ENCODE measurements at regions not wholly inside any gene's neighbourhood (a gene's known extent, or its start where the extent isn't known, plus 50 kb on each side); places are given as distances from the start of the nearest gene placed in this dataset.
A peak's percentile ranks its signal among the peaks of the same experiment; 100 is the strongest.

DNA sequence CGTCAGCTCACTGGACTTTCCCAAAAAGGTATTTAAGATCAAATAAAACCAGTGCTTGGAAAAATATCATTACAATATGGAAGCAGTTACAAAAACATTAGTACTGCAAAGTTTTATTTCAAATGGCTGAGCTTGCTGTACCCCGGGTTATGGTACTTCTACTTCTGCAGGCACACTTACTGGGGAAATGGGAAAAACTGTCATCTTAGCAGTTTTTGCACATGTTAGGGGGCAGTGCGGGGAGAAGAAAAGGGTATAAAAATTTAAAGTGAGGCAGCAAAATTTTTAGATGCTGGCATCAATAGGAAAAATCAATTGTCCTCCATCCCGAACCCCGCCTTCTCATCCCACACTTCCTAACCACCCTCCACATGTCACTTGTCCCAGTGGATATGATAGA lies 133.4 kb downstream of the ATG4C start:
- Histone ChIP-seq H3K36me3 (ENCODE audit: insufficient read depth, low read length) (no peaks in the 10 kb centered on the region), H3K4me3 (no peak overlapping the region), H3K9ac (ENCODE audit: insufficient read length) (no peak overlapping the region), H3K9me3 (ENCODE audit: low read depth, low read length) (no peaks in the 10 kb centered on the region), H3K27ac (no peak overlapping the region)
- no peak for DNase-seq (ENCODE audit: low read depth, low spot score)
- no peak for TF ChIP-seq FOXP2 (optimal IDR thresholded peaks at IDR 0.05; ENCODE audit: control extremely low read depth, extremely low read length, insufficient read depth)
- no peak for TF ChIP-seq EZH2 (IDR thresholded peaks at IDR 0.05)
- TF ChIP-seq POLR2AphosphoS5 (IDR thresholded peaks at IDR 0.05; ENCODE audit: borderline replicate concordance, low read depth, low read length) = no peak

DNA sequence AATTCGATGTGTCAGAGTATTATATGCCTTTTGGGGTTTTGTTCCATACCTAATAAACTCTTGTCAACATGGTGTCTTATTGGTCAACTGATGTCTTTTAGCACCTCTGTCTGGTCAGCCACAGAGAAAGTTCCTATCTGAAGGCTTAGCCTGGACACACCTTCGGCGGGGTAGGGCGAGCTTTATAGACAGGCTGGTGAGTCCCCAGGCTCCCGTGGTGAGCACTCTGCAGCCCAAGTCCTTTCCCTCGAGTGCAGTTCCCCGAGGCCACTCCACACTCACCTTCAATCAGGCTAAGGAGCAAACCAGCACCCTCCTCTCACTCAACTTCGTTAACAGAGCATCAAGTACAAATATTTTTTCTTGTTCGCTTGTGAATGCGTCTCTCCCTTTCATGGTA lies 133.9 kb downstream of the ATG4C start:
- Histone ChIP-seq H3K36me3 (ENCODE audit: insufficient read depth, low read length) (no peaks in the 10 kb centered on the region), H3K27ac (no peak overlapping the region), H3K4me3 (no peak overlapping the region), H3K9me3 (ENCODE audit: low read depth, low read length) (no peaks in the 10 kb centered on the region; the same call in 1 of the 2 replicates), H3K9ac (ENCODE audit: insufficient read length) (no peak overlapping the region)
- DNase-seq (ENCODE audit: low read depth, low spot score) = no peak
- no peak for TF ChIP-seq POLR2AphosphoS5 (IDR thresholded peaks at IDR 0.05; ENCODE audit: borderline replicate concordance, low read depth, low read length)
- TF ChIP-seq FOXP2 (optimal IDR thresholded peaks at IDR 0.05; ENCODE audit: control extremely low read depth, extremely low read length, insufficient read depth) = no peak
- TF ChIP-seq EZH2 (IDR thresholded peaks at IDR 0.05) = no peak

DNA sequence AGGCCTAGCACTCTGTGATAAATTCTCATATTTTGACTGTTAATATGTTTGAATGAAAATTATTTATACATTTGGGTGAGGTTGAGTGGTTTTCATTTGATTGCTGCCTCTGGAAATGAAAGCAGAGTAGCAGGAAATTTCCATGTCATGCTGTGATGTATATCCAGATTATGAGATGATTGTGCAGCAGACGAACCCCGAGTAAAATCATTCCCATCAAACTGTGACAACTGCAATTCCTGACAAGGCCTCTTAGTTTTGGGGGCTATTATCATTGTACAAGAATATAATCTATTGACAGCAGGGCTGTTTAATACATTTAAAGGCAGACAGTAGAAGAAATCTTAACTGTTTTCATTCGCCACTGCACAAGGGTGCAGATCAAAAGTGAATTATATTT lies 134.8 kb downstream of the ATG4C start:
- H3K27ac ChIP-seq = peak overlapping the region; percentile 48; the same call in 1 of the 2 replicates
- no peaks in the 10 kb centered on the region; the same call in 1 of the 2 replicates for H3K9me3 ChIP-seq (ENCODE audit: low read depth, low read length)
- no peaks in the 10 kb centered on the region for H3K36me3 ChIP-seq (ENCODE audit: insufficient read depth, low read length)
- TF ChIP-seq POLR2AphosphoS5 (IDR thresholded peaks at IDR 0.05; ENCODE audit: borderline replicate concordance, low read depth, low read length) (no peak), FOXP2 (optimal IDR thresholded peaks at IDR 0.05; ENCODE audit: control extremely low read depth, extremely low read length, insufficient read depth) (no peak), EZH2 (IDR thresholded peaks at IDR 0.05) (no peak)
- DNase-seq (ENCODE audit: low read depth, low spot score) = no peak
- no peak overlapping the region for H3K9ac ChIP-seq (ENCODE audit: insufficient read length)
- peak overlapping the region; percentile 34 for H3K4me3 ChIP-seq

DNA sequence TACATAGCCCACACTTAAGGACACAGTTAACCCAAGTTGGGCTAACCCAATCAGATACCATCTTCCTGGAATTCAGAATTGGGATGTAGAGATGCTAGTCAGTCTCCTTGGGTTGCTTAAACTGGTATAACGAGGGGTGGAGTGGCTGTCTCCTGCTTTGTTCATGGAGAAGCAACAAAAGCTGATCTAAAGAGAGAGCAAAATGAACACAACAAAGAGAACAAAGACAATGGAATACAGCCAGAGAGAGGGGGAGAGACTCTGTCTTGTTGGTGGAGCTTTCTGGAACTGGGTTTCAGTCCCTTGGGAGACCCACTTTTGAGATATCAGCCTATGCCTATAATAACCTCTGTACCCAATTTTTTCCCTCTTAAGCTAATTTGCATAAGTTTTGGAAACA lies 138.1 kb downstream of the ATG4C start:
- H3K4me3 ChIP-seq = no peak overlapping the region
- no peak overlapping the region for H3K27ac ChIP-seq
- no peak overlapping the region for H3K9ac ChIP-seq (ENCODE audit: insufficient read length)
- no peak for TF ChIP-seq POLR2AphosphoS5 (IDR thresholded peaks at IDR 0.05; ENCODE audit: borderline replicate concordance, low read depth, low read length)
- TF ChIP-seq FOXP2 (optimal IDR thresholded peaks at IDR 0.05; ENCODE audit: control extremely low read depth, extremely low read length, insufficient read depth) = no peak
- TF ChIP-seq EZH2 (IDR thresholded peaks at IDR 0.05) = no peak
- no peaks in the 10 kb centered on the region for H3K36me3 ChIP-seq (ENCODE audit: insufficient read depth, low read length)
- no peaks in the 10 kb centered on the region; the same call in 1 of the 2 replicates for H3K9me3 ChIP-seq (ENCODE audit: low read depth, low read length)
- DNase-seq (ENCODE audit: low read depth, low spot score) = no peak

DNA sequence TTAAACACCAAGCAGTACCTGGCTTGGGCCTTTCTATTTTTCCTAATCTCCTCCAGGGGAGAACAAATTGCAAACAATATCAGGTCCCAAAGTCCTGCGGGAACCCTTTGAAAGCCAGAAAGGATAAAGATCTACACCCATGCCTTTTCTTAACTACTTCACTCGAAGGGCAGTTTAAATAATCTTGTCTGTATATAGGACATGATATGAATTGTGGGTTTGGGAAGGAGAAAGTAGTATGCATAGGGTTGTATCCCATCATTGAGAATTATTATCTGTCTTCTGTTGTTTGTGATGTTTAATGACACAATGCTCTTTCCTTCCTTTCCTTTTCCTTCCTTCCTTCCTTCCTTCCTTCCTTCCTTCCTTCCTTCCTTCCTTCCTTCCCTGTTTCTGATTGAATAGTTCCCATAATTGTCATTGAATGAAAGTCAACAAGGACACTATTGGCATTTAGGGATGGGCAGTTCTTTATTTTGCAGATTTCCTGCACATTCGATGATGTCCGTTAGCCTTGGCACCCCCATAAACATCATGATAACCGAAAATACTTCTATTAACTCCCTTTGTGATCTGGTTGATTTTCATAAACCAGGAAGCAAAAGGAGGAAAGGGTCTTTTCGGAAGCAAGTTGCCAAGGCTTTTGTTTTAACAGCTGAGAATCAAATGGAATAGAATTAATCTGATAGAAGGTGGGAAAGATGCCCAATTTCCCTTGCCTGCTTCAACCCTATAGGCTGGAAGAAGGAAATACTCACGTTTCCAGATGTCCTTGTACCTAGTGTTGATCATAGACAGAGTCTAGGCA lies 141.3 kb downstream of the ATG4C start:
- Histone ChIP-seq H3K4me3 (peak overlapping the region; percentile 73), H3K27ac (peak overlapping the region; percentile 98), H3K9me3 (ENCODE audit: low read depth, low read length) (no peaks in the 10 kb centered on the region; the same call in 1 of the 2 replicates), H3K9ac (ENCODE audit: insufficient read length) (peak overlapping the region; percentile 74), H3K36me3 (ENCODE audit: insufficient read depth, low read length) (no peaks in the 10 kb centered on the region)
- peak; percentile 89 for DNase-seq (ENCODE audit: low read depth, low spot score)
- TF ChIP-seq POLR2AphosphoS5 (IDR thresholded peaks at IDR 0.05; ENCODE audit: borderline replicate concordance, low read depth, low read length) (peak; percentile 68; the same call in 1 of the 2 replicates), EZH2 (IDR thresholded peaks at IDR 0.05) (no peak)

DNA sequence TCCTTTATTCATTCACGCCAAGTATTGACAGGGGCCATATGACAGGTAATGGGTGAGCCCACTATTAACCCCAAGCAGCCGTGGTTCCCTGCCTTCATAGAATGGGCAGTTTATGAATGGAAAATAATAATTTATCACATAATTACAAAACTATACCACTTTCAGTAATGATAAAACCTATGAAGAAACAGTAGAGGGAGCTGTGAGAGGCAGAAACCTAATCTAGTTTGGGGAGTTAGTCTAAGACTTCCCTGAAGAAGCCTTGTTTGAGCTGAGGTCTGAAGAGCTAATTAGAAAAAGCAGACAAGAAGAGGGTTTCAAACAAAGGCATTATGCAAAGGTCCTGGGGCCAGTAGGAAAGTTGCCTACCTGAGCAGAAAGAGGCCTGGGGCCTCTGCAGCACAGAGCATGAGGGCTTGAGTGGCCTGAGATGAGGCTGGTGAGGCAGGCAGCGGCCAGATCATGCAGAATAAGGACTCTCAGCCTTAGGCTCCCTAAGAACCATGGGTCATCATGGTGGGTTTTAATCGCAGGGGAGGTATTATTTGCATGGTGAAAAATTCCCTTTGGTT lies 142.8 kb downstream of the ATG4C start:
- H3K9me3 ChIP-seq (ENCODE audit: low read depth, low read length) = no peaks in the 10 kb centered on the region; the same call in 1 of the 2 replicates
- no peak for TF ChIP-seq POLR2AphosphoS5 (IDR thresholded peaks at IDR 0.05; ENCODE audit: borderline replicate concordance, low read depth, low read length)
- TF ChIP-seq FOXP2 (optimal IDR thresholded peaks at IDR 0.05; ENCODE audit: control extremely low read depth, extremely low read length, insufficient read depth) = no peak
- no peak for TF ChIP-seq EZH2 (IDR thresholded peaks at IDR 0.05)
- no peak overlapping the region for H3K4me3 ChIP-seq
- DNase-seq (ENCODE audit: low read depth, low spot score) = no peak
- H3K36me3 ChIP-seq (ENCODE audit: insufficient read depth, low read length) = no peaks in the 10 kb centered on the region
- H3K27ac ChIP-seq = peak overlapping the region; percentile 96
- no peak overlapping the region for H3K9ac ChIP-seq (ENCODE audit: insufficient read length)

DNA sequence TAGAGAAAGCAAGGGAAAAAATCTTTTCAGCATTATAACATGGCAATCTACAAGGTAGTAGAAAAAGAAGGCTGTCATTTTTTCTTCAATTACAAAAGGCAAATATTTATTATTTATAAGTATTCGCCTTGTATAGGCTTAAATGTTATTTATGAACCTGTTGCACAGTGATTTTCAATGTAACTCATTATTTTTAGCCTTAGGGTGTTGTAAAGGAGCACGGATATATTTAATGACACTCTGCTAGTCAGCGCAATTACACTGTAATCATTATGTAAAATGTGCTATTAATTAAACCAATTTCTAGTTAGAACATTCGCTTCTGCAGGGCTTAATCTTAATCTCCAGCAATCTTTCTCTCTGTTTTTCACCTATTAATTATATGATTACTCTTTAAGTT lies 145.0 kb downstream of the ATG4C start:
- H3K36me3 ChIP-seq (ENCODE audit: insufficient read depth, low read length) = no peaks in the 10 kb centered on the region
- DNase-seq (ENCODE audit: low read depth, low spot score) = no peak
- no peak overlapping the region for H3K9ac ChIP-seq (ENCODE audit: insufficient read length)
- H3K4me3 ChIP-seq = no peak overlapping the region
- no peak overlapping the region for H3K27ac ChIP-seq
- no peaks in the 10 kb centered on the region for H3K9me3 ChIP-seq (ENCODE audit: low read depth, low read length)
- TF ChIP-seq POLR2AphosphoS5 (IDR thresholded peaks at IDR 0.05; ENCODE audit: borderline replicate concordance, low read depth, low read length) (no peak), FOXP2 (optimal IDR thresholded peaks at IDR 0.05; ENCODE audit: control extremely low read depth, extremely low read length, insufficient read depth) (no peak), EZH2 (IDR thresholded peaks at IDR 0.05) (no peak)

DNA sequence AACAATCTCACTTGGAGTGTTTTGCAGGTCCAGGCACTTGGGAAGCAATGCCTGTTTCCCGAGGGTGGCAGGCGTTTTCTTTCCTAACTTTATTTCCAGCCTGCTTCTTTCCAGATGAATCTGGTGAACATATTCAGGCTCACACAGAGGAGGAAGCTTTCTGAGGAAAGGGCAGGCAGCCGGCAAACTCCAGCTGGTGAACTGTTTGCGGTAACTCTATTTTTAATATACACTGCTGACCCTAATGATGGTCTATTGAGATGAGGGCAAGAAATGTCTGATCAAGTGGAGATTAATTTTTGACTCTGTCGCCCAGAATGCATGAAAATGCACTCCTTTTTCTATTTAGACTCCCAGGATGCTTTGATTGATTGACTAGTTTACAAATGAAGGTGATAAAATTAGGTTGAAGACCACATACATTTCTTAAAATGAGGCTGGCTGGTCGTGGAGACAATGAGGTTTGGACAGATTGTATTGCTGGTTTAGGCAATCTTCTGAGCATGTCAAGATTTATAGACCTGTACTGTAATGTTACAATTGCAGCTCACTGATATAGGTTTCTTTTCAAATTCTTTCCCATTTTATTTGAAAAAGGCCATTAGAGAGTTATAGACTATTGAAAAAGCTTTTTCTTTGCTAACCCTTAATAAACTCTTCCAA lies 153.8 kb downstream of the ATG4C start:
- no peak overlapping the region for H3K9ac ChIP-seq (ENCODE audit: insufficient read length)
- H3K9me3 ChIP-seq (ENCODE audit: low read depth, low read length) = no peaks in the 10 kb centered on the region
- H3K36me3 ChIP-seq (ENCODE audit: insufficient read depth, low read length) = no peaks in the 10 kb centered on the region
- H3K27ac ChIP-seq = no peak overlapping the region
- DNase-seq (ENCODE audit: low read depth, low spot score) = no peak
- TF ChIP-seq FOXP2 (optimal IDR thresholded peaks at IDR 0.05; ENCODE audit: control extremely low read depth, extremely low read length, insufficient read depth) (no peak), POLR2AphosphoS5 (IDR thresholded peaks at IDR 0.05; ENCODE audit: borderline replicate concordance, low read depth, low read length) (no peak), EZH2 (IDR thresholded peaks at IDR 0.05) (no peak)
- H3K4me3 ChIP-seq = no peak overlapping the region

All from SK-N-MC (cell line).